Mucosa of stomach (tissue), 1 donor: ENCODE measurements at regions not wholly inside any gene's neighbourhood (a gene's known extent, or its start where the extent isn't known, plus 50 kb on each side); places are given as distances from the start of the nearest gene placed in this dataset.
"Not testable (repeated sequence)": the region's sequence is repeated elsewhere in the genome, so short reads cannot be mapped to it uniquely, and the experiment has no call there.

ENCODE experiments used
- H3K27me3 ChIP-seq: one replicate; pipeline ENCODE4 v1.7.0; 2013; ENCODE audit warnings: mild to moderate bottlenecking, low read length; ENCODE audit not compliant: control insufficient read depth, insufficient read depth
- H3K36me3 ChIP-seq: one replicate; pipeline ENCODE4 v1.7.0; 2013; ENCODE audit warnings: low read length; ENCODE audit not compliant: control insufficient read depth, insufficient read depth
- H3K4me1 ChIP-seq: one replicate; pipeline ENCODE4 v1.7.0; 2013; ENCODE audit warnings: mild to moderate bottlenecking, low read length; ENCODE audit not compliant: control insufficient read depth, insufficient read depth
- H3K4me3 ChIP-seq: one replicate; pipeline ENCODE4 v1.7.0; 2013; ENCODE audit warnings: low read length
- H3K9ac ChIP-seq: one replicate; pipeline ENCODE4 v1.7.0; 2013; ENCODE audit warnings: mild to moderate bottlenecking, low read length, moderate library complexity
- H3K9me3 ChIP-seq: one replicate; pipeline ENCODE4 v1.7.0; 2013; ENCODE audit warnings: mild to moderate bottlenecking, low read length, moderate library complexity; ENCODE audit not compliant: control insufficient read depth
- donor health status: Pancreatic carcinoma.

DNA sequence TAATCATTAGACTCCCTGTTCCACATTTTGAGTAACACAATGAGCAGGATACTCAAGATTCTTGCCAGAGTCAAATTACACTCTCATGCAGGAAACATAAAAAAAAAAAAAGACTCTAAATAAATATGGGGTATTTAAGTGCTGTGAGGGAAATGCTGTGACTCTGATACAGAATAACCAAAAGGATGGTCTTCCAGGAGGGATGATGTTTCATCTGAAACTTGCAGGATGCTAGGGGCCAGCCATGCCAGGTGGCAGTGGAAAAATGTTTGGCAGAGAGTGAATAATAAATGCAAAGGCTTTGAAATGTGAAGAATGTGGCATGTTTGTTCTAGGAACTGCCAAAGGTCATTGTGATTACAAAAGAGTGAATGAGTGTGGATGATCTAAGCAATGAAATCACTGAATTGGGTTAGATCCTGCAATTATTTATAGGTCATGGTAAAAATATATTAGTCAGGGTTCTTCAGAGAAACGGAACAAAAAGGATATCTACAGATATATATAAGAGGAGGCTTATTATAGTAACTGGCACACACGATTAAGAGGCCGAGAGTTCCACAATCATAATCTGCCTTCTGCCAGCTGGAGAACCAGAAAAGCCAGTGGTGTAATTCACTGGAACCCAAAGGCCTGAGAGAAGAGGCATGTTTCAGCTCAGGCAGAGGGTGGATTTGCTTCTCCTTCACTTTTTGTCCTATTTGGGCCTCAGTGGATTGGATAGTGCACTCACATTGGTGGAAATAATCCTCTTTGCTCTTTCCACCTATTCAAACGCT, 1832.8 kb upstream of the MIR17HG start:
- Histone ChIP-seq H3K36me3 (no peaks in the 10 kb centered on the region), H3K4me1 (no peaks in the 10 kb centered on the region), H3K9ac (no peak overlapping the region), H3K27me3 (no peaks in the 10 kb centered on the region), H3K4me3 (no peak overlapping the region), H3K9me3 (no peaks in the 10 kb centered on the region)

GRCh38 chr13:89515948-89516347, 1831.5 kb upstream of the MIR17HG start:
- no peaks in the 10 kb centered on the region for H3K27me3 ChIP-seq
- H3K4me1 ChIP-seq, result no peaks in the 10 kb centered on the region
- H3K9me3 ChIP-seq, result no peaks in the 10 kb centered on the region
- no peak overlapping the region for H3K9ac ChIP-seq
- no peaks in the 10 kb centered on the region for H3K36me3 ChIP-seq
- H3K4me3 ChIP-seq, result no peak overlapping the region

DNA sequence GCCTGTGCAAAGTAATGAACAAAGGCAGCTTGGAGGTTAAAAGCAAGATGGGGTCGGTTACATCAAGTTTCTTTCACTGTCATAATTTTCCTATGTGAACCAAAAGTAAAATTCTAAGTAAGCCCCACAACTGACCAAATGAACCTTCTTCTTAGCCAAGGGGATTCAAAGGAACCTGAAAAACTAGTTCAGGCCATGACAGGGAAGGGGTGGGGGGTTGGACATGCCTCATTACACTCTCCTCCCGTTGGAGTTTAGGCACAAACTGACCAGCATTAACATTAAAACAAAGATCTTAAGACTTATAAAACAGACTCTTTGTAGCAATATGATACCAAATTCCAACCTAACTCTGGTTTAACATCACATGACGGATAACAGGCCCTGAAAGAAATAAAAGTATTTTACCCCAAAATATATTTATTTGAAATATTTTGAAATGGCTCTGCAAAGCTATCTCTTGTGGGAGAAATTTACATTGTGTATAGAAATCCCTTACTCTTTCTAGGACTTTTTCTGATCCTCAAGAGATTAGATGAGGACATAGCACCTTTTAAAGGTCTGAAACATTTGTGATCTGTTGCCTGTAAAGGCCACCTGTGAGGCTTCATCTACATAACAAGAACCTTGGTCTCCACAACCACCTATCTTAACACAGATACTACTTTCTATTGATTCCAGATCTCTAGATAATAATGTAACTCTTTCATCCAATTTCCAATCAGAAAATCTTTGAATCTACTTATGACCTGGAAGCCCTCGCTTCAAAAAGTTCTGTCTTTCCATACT, 1829.0 kb upstream of the MIR17HG start:
- no peaks in the 10 kb centered on the region for H3K27me3 ChIP-seq
- no peaks in the 10 kb centered on the region for H3K36me3 ChIP-seq
- H3K4me3 ChIP-seq, result no peak overlapping the region
- H3K4me1 ChIP-seq, result no peaks in the 10 kb centered on the region
- H3K9me3 ChIP-seq, result no peaks in the 10 kb centered on the region
- no peak overlapping the region for H3K9ac ChIP-seq

DNA sequence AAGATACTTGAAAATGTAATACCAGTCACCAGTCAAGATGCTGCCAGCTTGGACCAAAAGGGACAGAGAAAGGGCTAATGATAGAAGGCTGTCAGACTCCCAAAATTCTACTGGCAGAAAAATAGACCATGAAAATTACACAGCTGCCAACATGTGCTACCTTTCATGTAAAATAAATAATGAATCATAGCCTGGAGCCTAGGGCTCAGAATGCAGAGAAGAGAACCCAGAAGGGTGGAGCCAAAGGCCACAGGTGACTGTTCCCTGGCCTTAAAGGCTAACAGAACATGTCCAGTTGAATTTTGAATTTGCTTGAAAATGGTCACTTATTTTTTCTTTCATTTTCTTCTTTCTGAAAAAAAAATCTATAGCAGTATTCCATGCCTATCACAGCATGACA, 1827.0 kb upstream of the MIR17HG start:
- no peaks in the 10 kb centered on the region for H3K36me3 ChIP-seq
- H3K4me1 ChIP-seq, result no peaks in the 10 kb centered on the region
- no peak overlapping the region for H3K4me3 ChIP-seq
- no peak overlapping the region for H3K9ac ChIP-seq
- H3K9me3 ChIP-seq, result no peaks in the 10 kb centered on the region
- H3K27me3 ChIP-seq, result no peaks in the 10 kb centered on the region

DNA sequence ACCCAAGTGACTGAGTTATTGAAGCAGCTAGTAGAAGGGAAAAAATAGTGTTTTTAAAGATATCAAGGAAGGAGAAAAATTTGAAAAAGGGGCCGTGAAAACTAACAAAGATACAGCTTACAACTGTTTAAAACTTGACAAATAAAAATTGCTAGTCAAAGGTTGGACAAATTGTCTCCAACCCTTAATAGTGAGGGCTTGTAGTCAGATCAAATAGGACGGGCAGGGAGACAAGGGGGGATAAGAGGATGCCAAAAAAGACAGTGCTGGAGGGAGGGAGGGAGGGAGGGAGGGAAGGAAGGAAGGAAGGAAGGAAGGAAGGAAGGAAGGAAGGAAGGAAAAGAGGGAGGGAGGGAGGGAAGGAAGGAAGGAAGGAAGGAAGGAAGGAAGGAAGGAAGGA, 1825.8 kb upstream of the MIR17HG start:
- not testable (repeated sequence) for H3K4me1 ChIP-seq, H3K9ac ChIP-seq, H3K27me3 ChIP-seq, H3K36me3 ChIP-seq, H3K9me3 ChIP-seq, H3K4me3 ChIP-seq

DNA sequence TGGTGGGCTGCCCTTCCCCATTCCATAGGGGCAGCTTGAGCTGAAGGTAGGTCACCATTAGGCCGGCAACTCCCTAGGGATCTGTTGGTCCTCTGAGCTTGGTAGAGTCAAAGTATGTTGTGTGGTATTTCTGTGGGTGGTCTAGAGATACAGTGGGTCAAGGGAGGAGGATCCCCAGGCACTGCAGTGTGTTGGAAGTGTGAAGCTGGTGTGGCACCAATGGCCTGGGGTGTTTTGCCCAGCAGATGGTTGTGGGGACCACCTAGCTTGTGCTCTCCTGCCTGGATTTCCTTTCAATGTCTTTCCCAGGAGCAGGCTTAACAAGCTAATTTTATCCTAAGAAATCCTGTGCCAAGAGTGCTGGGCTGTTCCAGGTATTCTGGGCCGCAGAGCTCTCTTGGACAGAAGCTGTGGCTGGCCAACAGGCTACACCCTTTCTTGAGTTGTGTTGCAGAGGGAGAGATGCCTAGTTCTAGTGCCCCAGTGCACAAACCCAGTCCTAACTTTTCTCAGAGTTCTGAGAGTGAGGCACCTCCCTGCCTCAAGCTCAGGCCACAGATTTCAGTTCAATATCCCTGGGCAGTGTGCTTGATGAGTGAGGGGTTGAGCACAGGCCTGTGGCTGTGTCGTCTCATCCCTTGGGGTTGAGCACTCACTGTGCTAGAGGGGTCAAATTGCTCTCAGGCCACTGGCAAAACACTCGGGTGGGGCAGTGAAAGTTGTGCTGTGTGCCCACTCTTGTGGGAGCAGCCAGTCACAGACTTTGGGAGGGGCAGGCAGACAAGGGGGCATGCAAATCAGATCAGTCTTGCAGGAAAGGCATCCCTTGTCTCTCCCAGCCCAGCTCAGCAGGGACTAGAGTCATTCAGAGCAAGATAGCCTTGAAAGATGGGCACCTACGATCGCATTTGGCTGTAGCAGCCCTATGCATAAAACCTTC, 1806.1 kb upstream of the MIR17HG start:
- Histone ChIP-seq H3K4me3 (no peak overlapping the region), H3K9me3 (no peaks in the 10 kb centered on the region), H3K27me3 (no peaks in the 10 kb centered on the region), H3K9ac (no peak overlapping the region), H3K4me1 (peaks cover 4% of the 10 kb centered on the region), H3K36me3 (no peaks in the 10 kb centered on the region)

DNA sequence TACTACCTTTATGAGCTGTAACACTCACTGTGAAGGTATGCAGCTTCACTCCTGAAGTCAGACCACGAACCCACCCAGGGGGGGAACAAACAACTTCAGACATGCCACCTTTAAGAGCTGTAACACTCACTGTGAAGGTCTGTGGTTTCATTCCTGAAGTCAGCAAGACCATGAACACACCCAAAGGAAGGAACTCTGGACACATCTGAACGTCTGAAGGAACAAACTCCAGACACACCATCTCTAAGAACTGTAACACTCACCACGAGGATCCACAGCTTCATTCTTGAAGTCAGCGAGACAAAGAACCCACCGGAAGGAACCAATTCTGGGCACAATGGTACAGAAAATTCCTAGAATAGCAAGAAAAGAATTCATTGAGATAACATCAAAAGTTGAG, 1796.5 kb upstream of the MIR17HG start:
- Histone ChIP-seq H3K9me3 (no peaks in the 10 kb centered on the region), H3K9ac (no peak overlapping the region), H3K4me3 (no peak overlapping the region)

GRCh38 chr13:89554801-89555200, 1792.7 kb upstream of the MIR17HG start:
- Histone ChIP-seq H3K4me3 (no peak overlapping the region), H3K36me3 (no peaks in the 10 kb centered on the region), H3K27me3 (no peaks in the 10 kb centered on the region), H3K4me1 (no peaks in the 10 kb centered on the region), H3K9ac (no peak overlapping the region), H3K9me3 (no peaks in the 10 kb centered on the region)

More for the DNA sequence above, 1796.5 kb upstream of the MIR17HG start:
- Histone ChIP-seq H3K27me3 (no peaks in the 10 kb centered on the region), H3K4me1 (peaks cover under 1% of the 10 kb centered on the region), H3K36me3 (no peaks in the 10 kb centered on the region)

GRCh38 chr13:89565476-89566100, 1781.9 kb upstream of the MIR17HG start:
- Histone ChIP-seq H3K9me3 (no peaks in the 10 kb centered on the region), H3K27me3 (no peaks in the 10 kb centered on the region), H3K4me1 (no peaks in the 10 kb centered on the region), H3K36me3 (no peaks in the 10 kb centered on the region), H3K4me3 (no peak overlapping the region), H3K9ac (no peak overlapping the region)

- H3K9ac ChIP-seq, result no peak overlapping the region
- H3K4me3 ChIP-seq, result no peak overlapping the region
- no peaks in the 10 kb centered on the region for H3K27me3 ChIP-seq
- no peaks in the 10 kb centered on the region for H3K36me3 ChIP-seq
- no peaks in the 10 kb centered on the region for H3K4me1 ChIP-seq
- no peaks in the 10 kb centered on the region for H3K9me3 ChIP-seq
Measured at GRCh38 chr13:89567025-89567424, 1780.5 kb upstream of the MIR17HG start.

GRCh38 chr13:89568276-89568675, 1779.2 kb upstream of the MIR17HG start:
- Histone ChIP-seq H3K4me3 (no peak overlapping the region), H3K4me1 (no peaks in the 10 kb centered on the region), H3K27me3 (no peaks in the 10 kb centered on the region), H3K9ac (no peak overlapping the region), H3K36me3 (no peaks in the 10 kb centered on the region), H3K9me3 (no peaks in the 10 kb centered on the region)
